PC-3 (cell line): ENCODE measurements at regions not wholly inside any gene's neighbourhood (a gene's known extent, or its start where the extent isn't known, plus 50 kb on each side); places are given as distances from the start of the nearest gene placed in this dataset.

Experiments
- EZH2 ChIP-seq: fragments of 300-600 bp; sonication (generic); IDR thresholded peaks from one replicate; pipeline ENCODE4 v1.6.1; 2017; ENCODE audit warnings: antibody characterized with exemption, mild to moderate bottlenecking, low read length; ENCODE audit not compliant: unreplicated experiment
- EZH2phosphoT487 ChIP-seq: fragments of 300-600 bp; sonication (generic); IDR thresholded peaks from 2 replicates; pipeline ENCODE4 v1.6.1; 2018; ENCODE audit warnings: mild to moderate bottlenecking, antibody characterized with exemption, low read length, borderline replicate concordance
- TF ChIP-seq, protein P1 (sequence below): fragments of 300-600 bp; sonication (generic); conservative IDR thresholded peaks from 2 replicates; pipeline ENCODE4 v1.5.1; 2017; ENCODE audit warnings: antibody characterized with exemption, low read depth, mild to moderate bottlenecking, low read length

DNA sequence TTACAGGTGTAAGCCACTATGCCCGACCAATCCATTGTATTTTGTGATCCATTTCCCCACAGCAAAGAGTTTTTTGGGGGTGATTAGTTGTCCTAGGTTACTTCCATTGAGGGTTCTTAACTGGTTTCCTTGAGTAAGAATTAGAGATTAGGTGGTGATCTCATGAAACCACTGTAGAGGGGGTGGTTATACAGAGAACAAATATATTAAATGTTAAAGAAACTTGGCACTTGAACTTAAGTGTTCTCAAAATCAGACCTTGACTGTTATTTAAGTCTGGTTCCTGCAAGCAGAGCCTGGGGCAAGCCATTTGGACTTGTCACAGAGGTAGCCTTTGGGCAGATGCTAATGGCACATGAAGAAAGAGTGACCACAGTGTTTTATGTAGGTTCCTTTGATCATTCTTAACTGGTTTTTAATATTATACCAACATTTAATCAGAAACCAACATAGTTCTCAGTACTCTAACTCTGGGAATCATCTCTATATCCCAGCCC is 288.5 kb downstream of the SOX4 start:
- TF ChIP-seq, protein P1, sequence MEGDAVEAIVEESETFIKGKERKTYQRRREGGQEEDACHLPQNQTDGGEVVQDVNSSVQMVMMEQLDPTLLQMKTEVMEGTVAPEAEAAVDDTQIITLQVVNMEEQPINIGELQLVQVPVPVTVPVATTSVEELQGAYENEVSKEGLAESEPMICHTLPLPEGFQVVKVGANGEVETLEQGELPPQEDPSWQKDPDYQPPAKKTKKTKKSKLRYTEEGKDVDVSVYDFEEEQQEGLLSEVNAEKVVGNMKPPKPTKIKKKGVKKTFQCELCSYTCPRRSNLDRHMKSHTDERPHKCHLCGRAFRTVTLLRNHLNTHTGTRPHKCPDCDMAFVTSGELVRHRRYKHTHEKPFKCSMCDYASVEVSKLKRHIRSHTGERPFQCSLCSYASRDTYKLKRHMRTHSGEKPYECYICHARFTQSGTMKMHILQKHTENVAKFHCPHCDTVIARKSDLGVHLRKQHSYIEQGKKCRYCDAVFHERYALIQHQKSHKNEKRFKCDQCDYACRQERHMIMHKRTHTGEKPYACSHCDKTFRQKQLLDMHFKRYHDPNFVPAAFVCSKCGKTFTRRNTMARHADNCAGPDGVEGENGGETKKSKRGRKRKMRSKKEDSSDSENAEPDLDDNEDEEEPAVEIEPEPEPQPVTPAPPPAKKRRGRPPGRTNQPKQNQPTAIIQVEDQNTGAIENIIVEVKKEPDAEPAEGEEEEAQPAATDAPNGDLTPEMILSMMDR, result no peak
- TF ChIP-seq EZH2phosphoT487, result no peak
- TF ChIP-seq EZH2, result no peak
